ENCODE measurements at regions not wholly inside any gene's neighbourhood (a gene's known extent, or its start where the extent isn't known, plus 50 kb on each side); places are given as distances from the start of the nearest gene placed in this dataset.

- TF ChIP-seq CTCF (IDR thresholded peaks at IDR 0.05) = no peak
- TF ChIP-seq POLR2A (IDR thresholded peaks at IDR 0.05) = no peak
Measured at GRCh38 chr6:134840086-134840867, 109.6 kb downstream of the ALDH8A1 start.

All from adrenal gland (tissue), 5 donors.